Hematopoietic multipotent progenitor cell treated with erythropoietin and hydrocortisone succinate and interleukin-3 and kit ligand, for 6 days (in vitro differentiated cells): ENCODE measurements at regions not wholly inside any gene's neighbourhood (a gene's known extent, or its start where the extent isn't known, plus 50 kb on each side); places are given as distances from the start of the nearest gene placed in this dataset.
"Not testable (repeated sequence)": the region's sequence is repeated elsewhere in the genome, so short reads cannot be mapped to it uniquely, and the experiment has no call there.

Experiments used
- DNase-seq: peaks from one replicate; pipeline ENCODE4 v3.0.0-alpha.2; 2015

DNA sequence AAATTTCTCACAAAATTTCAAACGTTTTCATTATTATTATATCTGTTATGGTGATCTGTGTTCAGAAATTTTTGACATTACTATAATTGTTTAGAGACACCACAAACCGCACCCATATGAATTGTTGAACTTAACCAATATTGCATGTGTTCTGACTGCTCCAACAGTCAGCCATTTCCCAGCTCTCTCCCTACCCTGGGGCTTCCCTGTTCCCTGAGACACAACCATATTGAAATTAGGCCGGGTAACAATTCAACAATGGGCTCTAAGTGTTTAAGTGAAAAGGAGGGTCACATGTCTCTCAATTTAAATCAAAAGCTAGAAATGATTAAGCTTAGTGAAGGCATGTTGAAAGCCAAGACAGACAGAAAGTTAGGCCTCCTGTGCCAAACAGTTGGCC is 424.0 kb downstream of the DSC3 start:
- no peak for DNase-seq

DNA sequence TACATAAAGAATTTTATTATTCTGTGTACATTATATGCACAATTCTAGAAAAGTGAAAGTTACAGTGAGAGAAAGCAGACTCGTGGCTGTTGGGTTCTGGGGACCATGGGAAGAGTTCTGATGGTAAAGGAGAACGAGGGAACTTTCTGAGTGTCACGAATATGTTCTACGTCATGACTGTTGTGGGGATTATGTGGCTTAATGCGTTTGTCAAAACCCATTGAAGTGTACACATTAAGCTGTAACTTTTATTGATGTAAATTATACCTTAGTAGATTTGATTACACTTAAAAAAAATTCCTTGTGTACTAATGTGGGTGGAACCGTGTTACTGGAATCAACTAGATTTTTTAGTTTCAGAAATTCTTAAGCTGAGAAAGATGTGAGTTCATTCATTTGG is 426.1 kb downstream of the DSC3 start:
- DNase-seq: no peak

DNA sequence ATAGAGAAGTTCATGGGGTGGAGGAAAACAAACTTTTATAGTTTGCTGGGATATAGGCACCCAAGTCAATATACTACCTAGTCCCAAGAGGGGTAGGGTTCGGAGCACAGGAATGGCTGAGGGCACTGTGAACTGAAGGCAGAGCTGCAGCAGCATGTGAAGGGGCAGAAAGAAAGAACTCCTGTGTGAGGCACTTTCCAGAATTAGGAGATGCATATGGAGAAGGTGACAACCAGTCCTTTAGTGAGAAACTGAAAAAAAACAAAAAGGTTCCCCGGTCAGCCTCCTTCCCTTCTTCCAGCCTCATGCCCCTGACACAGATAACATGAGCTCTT is 429.1 kb downstream of the DSC3 start:
- DNase-seq: no peak

DNA sequence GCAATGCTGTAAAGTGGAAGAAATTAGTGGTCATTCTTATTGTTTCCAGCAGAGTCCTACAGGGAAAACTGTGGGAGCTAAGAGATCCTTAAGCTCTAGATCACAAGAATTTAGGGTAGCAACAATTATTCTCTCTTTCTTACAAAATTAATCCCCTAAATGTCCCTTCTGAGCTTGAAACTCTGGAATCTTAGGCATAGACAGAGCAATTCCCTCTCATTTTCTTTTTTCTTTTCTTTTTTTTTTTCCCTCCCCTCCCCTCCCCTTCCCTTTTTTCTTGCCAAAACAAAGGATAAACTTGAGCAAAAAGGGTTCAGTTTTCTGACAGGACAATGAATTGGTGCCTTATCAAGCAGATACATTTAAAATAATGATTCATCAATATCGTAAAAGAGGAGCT is 441.0 kb downstream of the DSC3 start:
- DNase-seq: no peak

DNA sequence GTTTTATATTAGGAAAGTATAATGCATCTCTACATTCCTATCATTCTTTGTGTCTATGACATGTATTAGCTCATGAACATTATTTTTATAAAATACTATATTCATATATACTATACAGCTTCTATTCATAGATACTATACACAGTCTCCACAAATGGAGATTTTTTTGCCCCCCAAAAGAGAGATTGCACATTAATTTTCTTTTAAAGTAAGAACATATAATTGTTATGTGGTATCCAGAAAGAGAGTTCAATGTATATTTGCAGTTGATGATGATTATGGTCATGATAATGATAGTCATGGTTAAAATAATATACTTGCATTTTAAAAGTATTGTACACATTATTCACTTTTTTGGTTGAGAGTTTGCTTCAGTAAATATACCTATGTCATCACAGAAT is 445.3 kb downstream of the DSC3 start:
- no peak for DNase-seq

DNA sequence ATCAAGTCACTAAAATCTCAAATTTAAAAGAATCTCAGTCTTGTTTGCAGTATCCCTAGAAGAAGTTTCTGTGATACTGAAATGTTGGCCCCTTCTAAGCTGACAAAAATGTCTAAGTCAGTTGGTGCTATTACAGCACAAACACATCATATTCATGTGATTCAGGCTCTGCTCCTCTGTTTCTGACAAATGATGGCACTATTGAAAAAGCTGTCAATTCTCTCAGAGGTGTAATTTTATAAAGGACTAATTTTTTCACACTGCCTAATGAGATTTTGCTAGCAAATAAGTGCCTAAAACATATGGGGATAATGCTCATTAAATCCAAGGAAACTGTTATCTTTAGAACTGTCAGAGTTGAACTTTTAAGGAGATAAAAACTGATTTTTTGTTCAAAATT is 445.9 kb downstream of the DSC3 start:
- no peak for DNase-seq

DNA sequence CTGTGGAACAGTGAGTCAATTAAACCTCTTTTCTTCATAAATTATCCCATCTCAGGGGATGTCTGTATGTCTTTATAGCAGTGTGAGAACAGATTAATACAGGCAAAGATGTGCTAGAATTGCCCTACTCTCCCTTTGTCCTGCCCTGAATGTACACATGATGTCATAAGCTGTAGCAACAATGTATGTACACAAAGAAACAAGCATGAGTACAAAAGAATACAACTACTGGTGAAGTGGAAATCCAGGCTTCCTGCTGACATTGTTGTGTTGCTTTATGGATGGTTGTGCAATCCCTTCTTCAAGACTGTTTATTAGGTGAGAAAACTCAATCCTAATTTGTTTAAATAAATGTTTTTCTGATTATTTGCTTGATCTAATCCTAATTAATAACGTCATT is 446.6 kb downstream of the DSC3 start:
- no peak for DNase-seq

DNA sequence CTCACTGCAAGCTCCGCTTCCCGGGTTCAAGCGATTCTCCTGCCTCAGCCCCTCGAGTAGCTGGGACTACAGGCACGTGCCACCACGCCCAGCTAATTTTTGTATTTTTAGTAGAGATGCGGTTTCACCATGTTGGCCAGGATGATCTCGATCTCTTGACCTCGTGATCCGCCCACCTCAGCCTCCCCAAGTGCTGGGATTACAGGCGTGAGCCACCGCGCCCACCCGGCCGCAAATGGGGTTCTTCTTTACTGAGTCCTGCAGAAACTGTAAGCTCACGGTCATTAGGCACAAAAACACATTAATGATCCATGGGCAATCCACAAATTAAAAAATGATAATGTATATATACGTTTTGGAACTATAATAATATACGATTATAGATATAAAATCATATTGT is 447.6 kb downstream of the DSC3 start:
- DNase-seq: not testable (repeated sequence)

DNA sequence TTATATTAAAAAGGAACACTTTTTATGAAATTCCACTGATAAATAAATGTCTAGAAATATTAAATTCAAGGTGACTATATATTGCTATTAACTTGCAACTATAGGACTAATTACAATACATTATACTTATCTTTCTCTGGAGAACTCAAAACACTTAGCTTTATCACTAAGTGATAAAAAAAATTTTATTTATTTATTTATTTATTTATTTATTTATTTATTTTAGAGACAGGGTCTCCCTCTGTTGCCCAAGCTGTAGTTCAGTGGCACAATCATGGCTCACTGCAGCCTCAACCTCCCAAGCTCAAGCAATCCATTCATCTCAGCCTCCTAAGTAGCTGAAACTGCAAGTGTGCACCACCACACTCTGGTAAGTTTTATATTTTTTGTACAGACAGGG is 451.1 kb downstream of the DSC3 start:
- DNase-seq: no peak

DNA sequence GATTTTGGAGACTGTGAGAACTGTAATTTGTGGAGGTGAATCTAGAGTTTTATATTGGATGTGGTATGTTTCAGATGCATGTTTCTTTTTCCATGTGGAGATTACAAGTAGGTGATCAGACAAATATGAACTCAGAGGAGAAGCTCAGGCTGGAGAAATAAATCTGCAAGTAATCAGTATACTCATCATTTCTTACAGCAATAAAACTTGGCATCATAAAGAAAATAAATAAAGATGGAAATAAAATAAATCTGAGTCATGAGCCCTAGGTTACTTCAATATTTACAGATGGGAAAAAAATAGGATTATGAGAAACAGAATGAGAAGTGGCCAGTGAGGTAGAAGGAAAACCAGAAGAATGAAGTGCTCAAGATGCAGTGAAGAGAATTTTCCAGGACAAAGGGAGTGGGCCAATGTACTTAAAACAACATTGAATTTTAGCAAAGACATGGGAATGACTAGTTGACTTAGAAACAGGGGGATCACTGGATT is 453.8 kb downstream of the DSC3 start:
- no peak for DNase-seq

DNA sequence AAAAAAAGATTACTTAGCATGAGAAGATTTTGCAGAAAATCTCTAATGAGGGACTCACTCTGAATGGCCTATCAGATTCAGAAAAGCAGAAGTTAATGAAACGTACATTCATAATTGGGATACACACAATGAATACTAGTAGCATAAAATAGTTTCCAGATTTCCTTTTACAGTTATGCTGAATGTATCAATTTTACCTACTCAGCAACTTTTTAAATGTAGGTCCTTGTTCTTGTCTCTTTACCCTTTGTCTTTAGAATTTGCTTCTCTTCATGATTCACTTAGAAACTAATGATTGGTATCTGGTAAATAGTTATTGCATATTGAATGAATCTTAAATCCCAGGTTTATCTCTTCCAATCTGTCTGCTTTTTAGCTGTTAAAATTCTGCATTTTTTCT is 458.8 kb downstream of the DSC3 start:
- DNase-seq: no peak

DNA sequence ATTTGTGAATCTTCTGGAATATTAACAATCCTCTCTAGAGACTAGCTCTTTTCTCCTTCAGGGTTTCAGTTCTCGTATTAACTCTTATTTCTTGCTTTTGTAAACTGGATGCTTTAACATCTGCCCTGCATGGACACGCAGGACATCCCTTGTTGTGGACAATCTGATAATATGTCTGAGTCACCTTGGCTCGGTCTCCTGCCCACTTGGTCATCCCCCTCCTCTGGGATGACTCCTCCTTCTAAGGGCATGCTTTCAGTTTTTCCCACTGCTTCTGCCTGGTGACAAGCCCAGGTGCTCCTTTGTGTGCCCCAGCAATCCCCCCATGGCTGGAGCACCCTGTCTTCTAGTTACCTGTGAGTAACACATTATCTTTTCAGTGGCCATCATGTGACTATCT is 460.5 kb downstream of the DSC3 start:
- DNase-seq: no peak

DNA sequence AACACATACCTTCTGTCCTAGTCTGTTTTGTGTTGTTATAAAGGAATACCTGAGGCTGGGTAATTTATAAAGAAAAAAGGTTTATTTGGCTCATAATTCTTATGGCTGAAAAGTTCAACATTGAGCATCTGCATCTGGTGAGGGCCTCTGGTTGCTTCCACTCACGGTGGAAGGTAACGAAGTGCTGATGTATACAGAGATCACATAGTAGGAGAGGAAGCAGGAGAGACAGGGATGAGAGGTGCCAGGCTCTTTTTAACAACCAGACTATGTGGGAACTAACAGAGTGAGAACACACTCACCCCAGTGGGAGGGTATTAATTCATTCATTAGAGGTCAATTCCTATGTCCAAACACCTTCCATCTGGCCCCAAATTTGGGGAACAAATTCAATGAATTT is 463.8 kb downstream of the DSC3 start:
- DNase-seq: no peak

DNA sequence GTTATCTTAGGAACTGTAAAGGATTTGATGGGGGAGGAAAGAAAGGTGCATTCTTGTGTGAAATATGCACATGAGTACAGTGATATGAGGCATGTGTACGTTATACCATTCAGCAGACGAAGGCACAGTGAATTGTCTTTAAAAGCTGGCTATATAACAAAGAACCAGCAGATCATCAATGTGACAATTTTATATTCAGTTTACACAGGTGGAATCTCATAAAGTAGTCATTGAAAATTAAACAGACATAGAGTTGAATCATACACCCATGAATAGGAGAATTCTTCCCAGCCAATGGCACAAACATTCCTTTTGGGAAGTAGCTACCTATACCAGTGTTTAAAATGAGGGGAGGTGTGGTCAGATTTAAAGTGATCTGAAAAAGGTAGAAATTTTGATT is 470.3 kb downstream of the DSC3 start:
- DNase-seq: no peak

DNA sequence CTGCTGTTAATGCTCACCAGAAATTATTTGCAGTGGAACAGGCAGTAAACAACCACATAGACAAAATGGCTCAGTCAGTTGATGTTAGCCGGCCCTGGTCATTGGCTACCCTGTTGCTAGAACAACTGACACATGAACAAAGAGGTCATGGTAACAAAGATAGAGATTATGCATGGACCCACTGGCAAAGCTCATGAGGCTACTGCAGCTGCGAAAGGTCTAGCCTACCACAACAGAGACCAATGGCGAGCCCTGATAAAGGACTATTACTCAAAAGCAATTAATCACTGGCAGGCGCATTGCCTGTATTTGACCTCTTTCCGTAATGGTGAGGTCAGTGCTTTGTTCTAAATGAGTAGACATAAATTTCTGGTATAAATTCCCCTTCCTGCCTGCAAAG is 474.2 kb downstream of the DSC3 start:
- no peak for DNase-seq

DNA sequence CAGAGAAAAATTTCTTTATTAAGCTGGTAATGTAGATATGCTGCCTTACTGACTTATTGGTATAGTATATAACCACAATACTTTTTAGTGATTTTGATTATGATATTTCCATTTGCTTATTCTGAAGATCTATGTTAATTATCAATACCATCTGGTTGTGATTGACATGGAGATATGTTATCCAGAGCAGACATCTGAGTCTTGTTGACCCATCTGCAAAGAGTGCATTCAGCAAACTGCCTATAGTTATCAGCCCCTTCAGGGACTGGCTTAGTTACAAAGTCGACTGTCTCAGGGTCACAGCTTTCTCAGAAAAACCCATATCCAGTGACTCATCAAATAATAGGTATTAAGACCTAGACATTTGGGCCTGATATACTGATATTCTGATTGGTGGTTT is 475.7 kb downstream of the DSC3 start:
- DNase-seq: no peak

DNA sequence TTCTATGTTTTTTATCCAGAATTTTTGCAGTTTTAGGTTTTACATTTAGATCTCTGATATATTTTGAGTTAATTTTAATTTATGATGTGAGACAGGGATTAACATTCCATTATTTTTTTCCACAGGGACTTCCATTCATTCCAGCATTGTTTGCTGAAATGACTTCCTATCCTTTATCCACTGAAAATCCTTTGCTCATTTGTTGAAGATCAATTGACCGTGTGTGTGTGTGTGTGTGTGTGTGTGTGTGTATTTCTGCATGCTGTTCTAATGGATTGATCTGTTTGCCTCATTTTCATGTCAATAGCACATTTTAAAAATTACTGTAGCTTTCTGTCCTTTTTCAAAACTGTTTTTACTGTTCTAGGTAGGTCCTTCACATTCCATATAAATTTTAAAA is 480.3 kb downstream of the DSC3 start:
- no peak for DNase-seq

DNA sequence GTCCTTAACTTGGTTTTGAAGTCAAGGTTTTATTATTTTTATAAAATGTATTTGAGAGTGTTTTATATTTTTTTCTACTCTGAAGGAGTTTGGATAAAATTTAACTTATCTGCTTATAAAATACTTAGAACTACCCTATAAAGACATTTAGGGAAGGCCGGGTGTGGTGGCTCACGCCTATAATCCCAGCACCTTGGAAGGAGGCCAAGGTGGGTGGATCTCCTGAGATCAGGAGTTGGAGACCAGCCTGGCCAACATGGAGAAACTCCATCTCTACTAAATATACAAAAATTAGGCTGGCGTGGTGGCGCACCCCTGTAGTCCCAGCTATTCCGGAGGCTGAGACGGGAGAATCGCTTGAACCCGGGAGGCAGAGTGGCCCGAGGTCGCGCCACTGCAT is 486.4 kb downstream of the DSC3 start:
- DNase-seq: no peak

DNA sequence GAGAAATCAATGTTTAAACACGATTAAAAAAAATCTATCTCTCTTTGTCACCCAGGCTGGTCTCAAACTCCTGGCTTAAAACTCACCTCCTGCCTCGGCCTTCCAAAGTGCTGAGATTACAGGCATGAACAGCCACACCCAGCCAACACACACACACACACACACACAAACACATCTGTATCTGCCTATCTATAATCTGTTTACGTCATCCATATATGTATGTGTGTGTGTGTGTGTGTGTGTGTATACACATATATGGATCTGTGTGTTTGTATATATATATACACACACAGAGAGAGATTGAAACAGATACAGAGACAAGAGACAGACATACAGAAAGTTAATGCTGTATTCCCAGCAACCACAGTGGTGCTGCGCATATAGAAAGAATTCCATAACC is 497.1 kb downstream of the DSC3 start:
- no peak for DNase-seq

DNA sequence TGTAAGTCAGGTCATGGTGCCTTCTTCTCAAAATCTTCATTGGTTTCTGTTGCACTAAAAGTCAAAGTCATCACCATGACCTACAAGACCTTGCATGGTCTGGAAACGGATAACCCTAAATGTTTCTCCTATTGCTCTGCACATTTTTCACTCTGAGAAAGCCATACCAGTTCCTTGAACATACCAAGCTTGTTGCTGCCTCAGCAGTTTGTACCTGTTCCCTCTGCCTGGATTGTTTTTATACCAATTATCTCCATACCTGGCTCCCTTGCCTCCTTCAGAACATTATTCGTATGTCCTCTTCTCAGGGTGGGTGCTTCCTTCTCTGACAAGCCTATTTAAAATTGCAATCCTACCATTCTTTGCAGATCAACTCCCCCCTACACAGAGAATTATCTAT is 498.4 kb downstream of the DSC3 start:
- DNase-seq: no peak

DNA sequence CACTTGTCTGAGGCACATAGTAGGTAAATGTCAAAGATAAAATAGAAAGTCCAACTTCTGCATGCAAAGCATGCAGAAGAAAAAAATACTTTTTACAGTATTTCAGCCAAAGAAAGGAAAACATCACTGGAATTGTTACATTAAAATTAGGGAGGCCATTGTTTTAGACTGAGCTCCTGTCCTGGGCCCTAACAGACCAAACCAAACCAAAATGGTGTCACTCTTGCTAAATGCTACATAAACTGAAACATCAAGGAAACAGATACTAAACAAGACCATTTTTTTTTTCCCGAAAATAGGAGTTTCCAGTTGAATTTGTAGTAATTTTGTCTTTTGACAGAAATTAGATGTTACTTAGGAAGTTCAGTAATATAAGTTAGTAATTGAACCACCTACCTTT is 508.8 kb downstream of the DSC3 start:
- no peak for DNase-seq

DNA sequence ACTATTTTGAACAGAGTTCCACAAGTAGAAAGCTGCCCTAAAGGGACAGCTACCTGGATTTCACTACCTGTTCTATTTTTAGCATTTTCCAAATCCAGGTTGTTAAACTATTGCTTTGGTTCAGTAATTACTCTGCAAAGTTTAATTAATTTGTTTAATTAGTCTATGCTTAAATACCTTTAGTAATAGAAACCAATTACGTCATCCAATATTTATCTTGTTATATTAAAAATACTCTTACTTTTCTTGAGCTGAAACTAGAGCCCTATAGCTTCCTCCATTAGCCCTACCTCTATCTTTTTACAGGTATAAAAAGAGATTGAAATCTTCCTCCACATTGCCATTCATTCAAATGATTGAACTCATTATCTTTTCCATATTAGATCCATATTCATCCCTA is 514.6 kb downstream of the DSC3 start:
- no peak for DNase-seq

DNA sequence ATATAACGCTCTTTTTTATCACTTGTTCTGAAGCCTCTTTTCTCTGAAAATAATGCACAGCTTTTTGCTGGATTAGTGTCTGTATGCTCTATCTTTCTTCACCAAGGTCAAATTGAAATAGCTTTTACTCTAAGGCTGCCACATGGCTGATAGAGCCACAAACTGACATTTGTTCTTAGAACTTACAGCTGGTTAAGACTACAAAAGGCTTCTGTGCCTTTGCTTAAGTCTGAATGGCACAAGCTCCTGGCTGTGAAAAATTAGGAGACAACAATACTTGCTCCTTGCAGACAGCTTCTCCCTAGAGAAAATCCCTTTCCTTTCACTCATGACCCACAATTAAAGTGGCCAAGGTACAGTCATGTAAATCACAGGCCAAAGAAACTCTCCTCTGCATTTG is 515.3 kb downstream of the DSC3 start:
- no peak for DNase-seq

DNA sequence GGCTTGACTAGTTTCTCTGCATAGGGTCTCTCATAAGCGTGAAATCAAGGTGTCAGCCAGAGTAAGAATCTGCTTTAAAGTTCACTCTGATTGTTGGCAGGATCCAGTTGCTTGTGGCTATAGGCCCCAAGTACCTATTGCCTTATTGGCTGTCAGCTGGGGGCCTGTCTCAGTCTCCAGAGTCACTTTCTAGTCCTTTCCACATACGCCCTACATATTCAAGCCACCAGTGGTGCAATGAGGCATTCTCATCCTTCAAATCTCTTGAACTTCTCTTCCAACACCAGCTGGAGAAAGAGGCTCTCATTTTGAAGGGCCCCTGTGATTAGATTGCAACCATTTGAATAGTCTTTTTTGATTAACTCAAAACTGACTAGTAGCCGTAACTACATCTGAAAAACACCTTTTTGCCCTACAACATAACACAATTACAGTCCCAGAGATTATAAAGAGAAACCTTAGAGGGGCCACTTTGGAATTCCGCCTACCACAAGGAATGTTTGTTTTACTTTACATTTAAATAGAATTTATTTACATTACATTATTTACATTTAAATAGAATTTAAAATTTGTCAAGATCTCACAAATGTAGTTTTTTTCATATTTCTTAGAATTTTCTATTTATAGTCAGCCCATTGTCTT is 520.1 kb downstream of the DSC3 start:
- no peak for DNase-seq

DNA sequence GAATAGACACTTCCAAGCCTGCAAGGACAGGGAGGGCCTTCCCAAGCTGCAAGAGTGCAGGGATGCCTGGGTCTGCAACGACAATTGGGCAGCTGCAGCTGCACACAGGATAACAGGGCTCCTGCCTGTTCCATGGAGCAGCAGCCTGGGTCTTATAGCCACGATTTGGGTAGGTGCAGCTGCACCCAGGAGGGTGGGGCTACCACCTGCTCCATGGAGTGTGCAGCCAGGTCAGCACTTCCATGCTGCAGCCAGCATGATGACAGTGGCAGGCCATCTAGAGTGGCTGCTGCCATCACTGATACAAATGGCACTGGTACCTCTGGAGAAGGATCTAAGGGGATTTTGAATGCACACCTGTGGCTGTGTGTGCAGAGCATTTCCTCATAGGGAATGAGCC is 528.5 kb downstream of the DSC3 start:
- no peak for DNase-seq

DNA sequence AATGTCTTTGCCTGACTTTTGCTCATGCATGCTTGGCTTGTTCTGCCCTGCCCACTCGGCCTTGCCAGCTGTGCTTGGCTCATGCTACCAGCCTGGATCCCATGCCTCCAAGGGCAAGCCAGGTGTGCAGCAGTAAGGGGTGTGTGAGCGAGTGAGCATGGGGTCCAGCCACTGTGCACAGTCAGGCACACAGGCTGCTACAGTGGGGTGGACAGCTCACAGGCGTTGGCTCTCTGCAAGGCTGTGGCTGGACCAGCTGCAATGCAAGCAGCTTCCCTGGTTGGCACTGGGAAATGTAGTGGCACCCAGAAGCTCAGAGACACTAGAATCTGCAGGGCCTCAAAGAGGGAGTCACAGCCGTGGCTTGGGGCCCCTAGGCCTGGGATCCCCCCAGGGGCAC is 529.7 kb downstream of the DSC3 start:
- no peak for DNase-seq
